Suprapubic skin (tissue), 4 donors: ENCODE measurements at regions not wholly inside any gene's neighbourhood (a gene's known extent, or its start where the extent isn't known, plus 50 kb on each side); places are given as distances from the start of the nearest gene placed in this dataset.

Experiments
- DNase-seq, 2 donors: peaks; one replicate each; pipeline ENCODE4 v3.0.0-alpha.2; 2019; ENCODE audit warnings: low spot score in 2 of 2
- H3K27ac ChIP-seq: fragments of 200-600 bp; sonication (generic); one replicate; pipeline ENCODE4 v1.5.1; 2019
- H3K27me3 ChIP-seq: fragments of 200-600 bp; sonication (generic); one replicate; pipeline ENCODE4 v1.5.1; 2019
- H3K36me3 ChIP-seq: fragments of 200-600 bp; sonication (generic); one replicate; pipeline ENCODE4 v1.5.1; 2019
- H3K4me1 ChIP-seq: fragments of 200-600 bp; sonication (generic); one replicate; pipeline ENCODE4 v1.5.1; 2019
- H3K4me3 ChIP-seq: fragments of 200-600 bp; sonication (generic); one replicate; pipeline ENCODE4 v1.5.1; 2019; ENCODE audit warnings: mild to moderate bottlenecking
- H3K9me3 ChIP-seq: fragments of 200-600 bp; sonication (generic); one replicate; pipeline ENCODE4 v1.5.1; 2019
- EP300 ChIP-seq: sonication (generic); formaldehyde crosslinking; IDR thresholded peaks from one replicate; pipeline ENCODE4 v1.6.1; 2017; ENCODE audit warnings: antibody characterized with exemption
- POLR2A ChIP-seq, 2 donors: fragments of 450-650 bp; IDR thresholded peaks; one replicate each; pipeline ENCODE4 v1.6.1; 2017; ENCODE audit warnings: antibody characterized with exemption in 2 of 2, mild to moderate bottlenecking in 2 of 2, moderate library complexity in 2 of 2
- POLR2AphosphoS5 ChIP-seq, 3 donors: sonication (generic); formaldehyde crosslinking; IDR thresholded peaks; one replicate each; pipeline ENCODE4 v1.6.1; 2017; ENCODE audit warnings: antibody characterized with exemption in 3 of 3
- WGBS: methylation state at CpG from one replicate; pipeline ENCODE4 v1.1.5; 2018; 5-methylcytosine and 5-hydroxymethylcytosine counted together
- TF ChIP-seq, protein P1 (sequence below), 2 donors: fragments of 200-600 bp in 1 of 2; fragments of 450-650 bp in 1 of 2; sonication (generic) in 1 of 2; IDR thresholded peaks; one replicate each; pipeline ENCODE4 v1.5.1; 2016 to 2019; ENCODE audit warnings: antibody characterized with exemption in 2 of 2, mild to moderate bottlenecking in 1 of 2, moderate library complexity in 1 of 2

DNA sequence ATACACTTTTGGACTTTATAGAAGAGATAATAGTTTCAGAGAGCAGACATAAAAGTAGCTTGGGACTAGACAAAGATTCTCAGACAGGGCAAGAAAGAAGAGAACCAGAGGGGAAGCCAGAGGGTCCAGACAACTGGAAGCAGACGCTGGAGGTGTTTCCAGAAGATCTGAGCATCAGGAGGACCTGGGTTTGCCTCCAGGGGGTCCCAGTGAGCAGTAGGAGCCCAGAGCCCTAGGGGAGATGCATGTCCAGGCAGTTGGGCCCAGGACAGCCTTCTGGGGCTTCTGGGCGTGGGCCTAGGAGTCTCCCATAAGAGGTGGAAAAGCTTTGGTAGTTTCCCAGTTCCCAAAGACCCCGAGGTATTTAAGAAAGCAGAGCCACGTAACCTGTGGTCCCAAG lies 251.2 kb upstream of the ID2 start:
- Histone ChIP-seq H3K9me3 (no peaks in the 10 kb centered on the region), H3K36me3 (no peaks in the 10 kb centered on the region), H3K27ac (no peak overlapping the region), H3K4me3 (no peak overlapping the region), H3K27me3 (no peaks in the 10 kb centered on the region), H3K4me1 (no peaks in the 10 kb centered on the region)
- 95% methylated on average over 4 of the region's 4 CpGs for WGBS
- no peak for TF ChIP-seq EP300
- no peak for DNase-seq

DNA sequence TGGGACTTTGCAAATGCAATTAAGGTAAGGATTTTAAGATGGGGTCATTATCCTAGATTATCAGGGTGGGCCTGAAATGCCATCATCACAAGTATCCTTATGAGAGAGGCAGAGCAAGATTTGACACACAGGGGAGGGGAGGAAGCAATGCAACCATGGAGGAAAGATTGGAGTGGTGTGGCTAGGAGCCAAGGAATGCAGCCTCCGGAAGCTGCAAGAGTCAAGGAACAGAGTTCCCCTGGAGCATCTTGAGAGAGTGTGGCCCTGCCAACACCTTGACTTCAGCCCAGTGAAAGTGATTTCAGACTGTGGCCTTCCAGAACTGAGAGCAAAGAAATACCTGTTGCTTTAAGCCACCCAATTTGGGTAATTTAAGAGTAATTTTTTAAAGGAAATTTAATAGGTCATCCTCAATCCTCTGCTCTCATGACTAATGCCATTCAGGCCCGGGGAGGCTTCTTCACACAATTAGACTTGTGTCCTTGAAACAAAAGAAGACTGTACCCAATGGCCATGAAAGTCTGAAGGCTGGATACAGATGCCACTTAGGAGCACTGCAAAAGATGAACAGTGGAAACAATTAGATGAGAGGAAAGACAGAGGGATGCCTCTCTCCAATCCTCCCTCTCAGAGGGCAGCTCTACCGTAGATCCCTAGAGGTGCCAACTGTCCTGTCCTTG lies 250.3 kb upstream of the ID2 start:
- no peak for TF ChIP-seq POLR2A (IDR thresholded peaks at IDR 0.05)
- no peak for TF ChIP-seq EP300
- TF ChIP-seq, protein P1, sequence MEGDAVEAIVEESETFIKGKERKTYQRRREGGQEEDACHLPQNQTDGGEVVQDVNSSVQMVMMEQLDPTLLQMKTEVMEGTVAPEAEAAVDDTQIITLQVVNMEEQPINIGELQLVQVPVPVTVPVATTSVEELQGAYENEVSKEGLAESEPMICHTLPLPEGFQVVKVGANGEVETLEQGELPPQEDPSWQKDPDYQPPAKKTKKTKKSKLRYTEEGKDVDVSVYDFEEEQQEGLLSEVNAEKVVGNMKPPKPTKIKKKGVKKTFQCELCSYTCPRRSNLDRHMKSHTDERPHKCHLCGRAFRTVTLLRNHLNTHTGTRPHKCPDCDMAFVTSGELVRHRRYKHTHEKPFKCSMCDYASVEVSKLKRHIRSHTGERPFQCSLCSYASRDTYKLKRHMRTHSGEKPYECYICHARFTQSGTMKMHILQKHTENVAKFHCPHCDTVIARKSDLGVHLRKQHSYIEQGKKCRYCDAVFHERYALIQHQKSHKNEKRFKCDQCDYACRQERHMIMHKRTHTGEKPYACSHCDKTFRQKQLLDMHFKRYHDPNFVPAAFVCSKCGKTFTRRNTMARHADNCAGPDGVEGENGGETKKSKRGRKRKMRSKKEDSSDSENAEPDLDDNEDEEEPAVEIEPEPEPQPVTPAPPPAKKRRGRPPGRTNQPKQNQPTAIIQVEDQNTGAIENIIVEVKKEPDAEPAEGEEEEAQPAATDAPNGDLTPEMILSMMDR (IDR thresholded peaks at IDR 0.05) = no peak
- TF ChIP-seq POLR2AphosphoS5 (IDR thresholded peaks at IDR 0.05) = no peak
- 71% methylated on average over 3 of the region's 3 CpGs for WGBS

DNA sequence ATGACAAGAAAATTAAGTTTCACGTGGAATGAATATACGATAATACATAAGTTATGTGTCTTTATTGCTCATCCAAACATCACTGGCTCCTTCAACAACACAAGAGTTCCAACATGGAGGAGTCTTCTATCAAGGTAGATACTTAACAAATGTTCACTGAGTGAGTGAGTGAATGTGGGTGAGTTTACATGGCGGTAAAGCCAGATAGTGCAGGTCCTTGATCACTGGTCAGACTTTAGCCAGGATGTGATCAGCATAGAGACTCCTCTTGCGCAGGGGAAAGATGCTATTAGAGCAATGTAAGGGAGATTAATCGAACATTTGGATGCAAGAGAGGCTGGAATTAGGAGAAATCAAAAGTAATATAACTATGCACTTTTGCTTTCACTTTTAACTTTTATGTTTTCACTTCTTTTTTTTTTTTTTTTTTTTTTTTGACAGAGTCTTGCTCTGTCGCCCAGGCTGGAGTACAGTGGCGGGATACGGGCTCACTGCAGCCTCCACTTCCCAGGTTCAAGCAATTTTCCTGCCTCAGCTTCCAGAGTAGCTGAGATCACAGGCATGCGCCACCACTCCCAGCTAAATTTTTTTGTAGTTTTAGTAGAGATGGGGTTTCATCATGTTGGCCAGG lies 249.0 kb upstream of the ID2 start:
- no peak for TF ChIP-seq EP300
- TF ChIP-seq POLR2AphosphoS5 (IDR thresholded peaks at IDR 0.05) = no peak
- TF ChIP-seq, protein P1 (IDR thresholded peaks at IDR 0.05) = no peak
- TF ChIP-seq POLR2A (IDR thresholded peaks at IDR 0.05) = no peak
- H3K4me1 ChIP-seq = peaks cover 6% of the 10 kb centered on the region
- no peak overlapping the region for H3K4me3 ChIP-seq
- no peak overlapping the region for H3K27ac ChIP-seq
- no peaks in the 10 kb centered on the region for H3K27me3 ChIP-seq
- no peaks in the 10 kb centered on the region for H3K9me3 ChIP-seq
- no peak for DNase-seq
- H3K36me3 ChIP-seq = no peaks in the 10 kb centered on the region
- 90% methylated on average over 9 of the region's 9 CpGs for WGBS

More for the DNA sequence above, 250.3 kb upstream of the ID2 start:
- Histone ChIP-seq H3K4me1 (no peaks in the 10 kb centered on the region), H3K4me3 (no peak overlapping the region), H3K27me3 (no peaks in the 10 kb centered on the region), H3K9me3 (no peaks in the 10 kb centered on the region), H3K36me3 (no peaks in the 10 kb centered on the region), H3K27ac (no peak overlapping the region)
- DNase-seq = no peak

DNA sequence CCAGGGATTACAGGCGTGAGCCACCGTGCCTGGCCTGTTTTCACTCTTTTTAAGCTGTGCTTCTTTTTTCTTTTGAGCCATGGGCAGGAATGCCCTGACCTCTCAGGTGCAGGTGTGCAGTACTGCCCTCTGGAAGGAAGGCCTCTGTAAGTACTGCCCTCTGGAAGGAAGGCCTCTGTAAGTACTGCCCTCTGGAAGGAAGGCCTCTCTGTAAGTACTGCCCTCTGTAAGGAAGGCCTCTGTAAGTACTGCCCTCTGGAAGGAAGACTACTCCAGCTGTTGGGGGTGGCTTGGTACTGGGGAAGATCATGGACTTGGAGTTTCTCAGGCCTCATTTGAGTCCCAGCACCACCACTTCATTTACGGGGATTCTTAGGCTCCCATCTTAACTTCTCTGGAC lies 248.5 kb upstream of the ID2 start:
- Histone ChIP-seq H3K36me3 (no peaks in the 10 kb centered on the region), H3K4me1 (peaks cover 10% of the 10 kb centered on the region), H3K27me3 (no peaks in the 10 kb centered on the region), H3K27ac (no peak overlapping the region), H3K4me3 (no peak overlapping the region), H3K9me3 (no peaks in the 10 kb centered on the region)
- TF ChIP-seq, protein P1 (IDR thresholded peaks at IDR 0.05) = no peak
- no peak for TF ChIP-seq POLR2AphosphoS5 (IDR thresholded peaks at IDR 0.05)
- no peak for TF ChIP-seq EP300
- TF ChIP-seq POLR2A (IDR thresholded peaks at IDR 0.05) = no peak
- WGBS = 93% methylated on average over 3 of the region's 3 CpGs
- no peak for DNase-seq

DNA sequence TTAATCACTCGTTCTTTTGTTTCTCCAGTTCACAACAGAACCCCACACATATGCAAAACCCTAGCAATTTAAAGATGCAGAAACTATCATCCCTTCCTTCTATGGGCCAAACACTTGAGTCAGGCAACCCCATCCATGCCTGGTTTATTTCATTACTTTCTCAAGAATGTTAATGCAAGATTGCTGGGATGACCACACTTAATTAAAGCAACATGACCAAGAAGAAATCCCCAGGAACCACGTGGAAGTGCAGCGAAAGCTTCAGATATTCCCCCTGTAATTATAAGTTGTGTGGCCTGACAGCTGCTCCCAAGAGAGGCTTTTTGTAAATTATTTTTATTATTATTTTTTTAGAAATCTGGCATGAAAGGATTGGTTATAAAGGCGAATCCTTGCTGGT lies 246.2 kb upstream of the ID2 start:
- Histone ChIP-seq H3K36me3 (no peaks in the 10 kb centered on the region), H3K27me3 (no peaks in the 10 kb centered on the region), H3K4me3 (no peak overlapping the region), H3K4me1 (peaks cover 18% of the 10 kb centered on the region), H3K9me3 (no peaks in the 10 kb centered on the region), H3K27ac (no peak overlapping the region)
- TF ChIP-seq EP300 (no peak), POLR2A (IDR thresholded peaks at IDR 0.05) (no peak), POLR2AphosphoS5 (IDR thresholded peaks at IDR 0.05) (no peak)
- TF ChIP-seq, protein P1 (IDR thresholded peaks at IDR 0.05) = no peak
- WGBS = 66% methylated on average over 4 of the region's 4 CpGs
- no peak for DNase-seq
